Lung (tissue), 11 donors: ENCODE measurements at regions not wholly inside any gene's neighbourhood (a gene's known extent, or its start where the extent isn't known, plus 50 kb on each side); places are given as distances from the start of the nearest gene placed in this dataset.
A peak's percentile ranks its signal among the peaks of the same experiment; 100 is the strongest.
"Not testable (repeated sequence)": the region's sequence is repeated elsewhere in the genome, so short reads cannot be mapped to it uniquely, and the experiment has no call there.

Source experiments
- ATAC-seq: fragments of 200-7000 bp; cut with Tn5 transposase; one replicate; pipeline ENCODE4 v1.9.1; 2020; ENCODE audit warnings: moderate number of reproducible peaks; ENCODE audit not compliant: insufficient read depth, low FRiP score
- DNase-seq, 3 donors: peaks; one replicate each; pipeline ENCODE4 v3.0.0-alpha.2; 2013 to 2017
- H3K27ac ChIP-seq, 2 donors: one replicate each; pipeline ENCODE4 v1.5.1; 2013; ENCODE audit warnings: mild to moderate bottlenecking in 2 of 2, moderate library complexity in 2 of 2, control low read depth in 1 of 2, inconsistent platforms in 1 of 2, low read depth in 1 of 2, low read length in 1 of 2
- H3K27me3 ChIP-seq, 3 donors: one replicate each; pipeline ENCODE4 v1.5.1; 2013; ENCODE audit warnings: low read length in 2 of 3; ENCODE audit not compliant: control insufficient read depth in 3 of 3, insufficient read depth in 3 of 3
- H3K36me3 ChIP-seq, 4 donors: one replicate each; pipeline ENCODE4 v1.5.1; 2013; ENCODE audit warnings: low read length in 4 of 4, mild to moderate bottlenecking in 1 of 4, moderate library complexity in 1 of 4; ENCODE audit not compliant: control insufficient read depth in 4 of 4, insufficient read depth in 4 of 4
- H3K4me1 ChIP-seq, 5 donors: one replicate each; pipeline ENCODE4 v1.5.1; 2013; ENCODE audit warnings: low read length in 5 of 5, mild to moderate bottlenecking in 2 of 5, moderate library complexity in 1 of 5; ENCODE audit not compliant: control insufficient read depth in 5 of 5, insufficient read depth in 5 of 5
- H3K4me3 ChIP-seq: one replicate; pipeline ENCODE4 v1.5.1; 2013; ENCODE audit warnings: mild to moderate bottlenecking, control low read depth, moderate library complexity
- H3K9ac ChIP-seq, 2 donors: one replicate each; pipeline ENCODE4 v1.5.1; 2013; ENCODE audit warnings: low read length in 2 of 2, control low read depth in 1 of 2; ENCODE audit not compliant: insufficient read depth in 1 of 2
- H3K9me3 ChIP-seq, 4 donors: one replicate each; pipeline ENCODE4 v1.5.1; 2013; ENCODE audit warnings: low read length in 3 of 4, mild to moderate bottlenecking in 1 of 4, moderate library complexity in 1 of 4; ENCODE audit not compliant: control insufficient read depth in 4 of 4, insufficient read depth in 3 of 4
- WGBS, 2 donors: extraction: QIAGEN DNeasy Blood & Tissue Kit; methylation state at CpG; one replicate each; pipeline ENCODE4 v1.1.7; 2013; 5-methylcytosine and 5-hydroxymethylcytosine counted together
- TF ChIP-seq, protein P1 (sequence below): IDR thresholded peaks from 2 replicates; pipeline ENCODE4 v1.5.1; 2012; ENCODE audit warnings: mild to moderate bottlenecking; ENCODE audit errors: control extremely low read depth, extremely low read depth
- donor health status: control.
- donor health status: control.
- donor health status: Bipolar disorder and iron deficiency.
- donor health status: healthy.
- donor health status: DM: yes; HTN: yes; CAD: no.

DNA sequence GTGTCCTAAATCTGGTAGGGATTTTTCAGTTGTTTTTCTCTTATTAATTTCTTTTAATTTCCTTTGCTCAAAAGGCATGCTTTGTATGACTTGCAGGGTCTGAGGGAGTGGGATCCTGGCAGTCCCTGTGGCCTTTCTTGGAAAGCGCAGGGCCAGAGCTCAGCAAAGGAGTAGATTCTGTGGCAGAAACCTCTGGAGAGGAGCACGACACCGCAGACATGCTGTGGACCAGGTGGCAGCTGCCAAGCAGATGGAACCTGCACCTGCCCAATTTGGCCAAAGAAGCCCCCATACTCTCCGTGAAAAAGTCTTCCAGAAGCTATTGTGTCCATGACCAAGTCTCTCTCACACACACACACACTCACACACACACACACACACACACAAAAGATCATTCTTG is 78.9 kb upstream of the FGF3 start:
- 86 to 95% methylated on average over 4 of the region's 4 CpGs for WGBS, 2 donors
- Histone ChIP-seq H3K9ac (no peak overlapping the region), H3K4me1 (peaks cover 0 to 3% (median 0%) of the 10 kb centered on the region in 5 donors), H3K36me3 (no peaks in the 10 kb centered on the region), H3K9me3 (no peaks in the 10 kb centered on the region), H3K27me3 (peaks cover 0 to 3% (median 0%) of the 10 kb centered on the region in 3 donors), H3K27ac (no peak overlapping the region), H3K4me3 (no peak overlapping the region)
- TF ChIP-seq, protein P1, sequence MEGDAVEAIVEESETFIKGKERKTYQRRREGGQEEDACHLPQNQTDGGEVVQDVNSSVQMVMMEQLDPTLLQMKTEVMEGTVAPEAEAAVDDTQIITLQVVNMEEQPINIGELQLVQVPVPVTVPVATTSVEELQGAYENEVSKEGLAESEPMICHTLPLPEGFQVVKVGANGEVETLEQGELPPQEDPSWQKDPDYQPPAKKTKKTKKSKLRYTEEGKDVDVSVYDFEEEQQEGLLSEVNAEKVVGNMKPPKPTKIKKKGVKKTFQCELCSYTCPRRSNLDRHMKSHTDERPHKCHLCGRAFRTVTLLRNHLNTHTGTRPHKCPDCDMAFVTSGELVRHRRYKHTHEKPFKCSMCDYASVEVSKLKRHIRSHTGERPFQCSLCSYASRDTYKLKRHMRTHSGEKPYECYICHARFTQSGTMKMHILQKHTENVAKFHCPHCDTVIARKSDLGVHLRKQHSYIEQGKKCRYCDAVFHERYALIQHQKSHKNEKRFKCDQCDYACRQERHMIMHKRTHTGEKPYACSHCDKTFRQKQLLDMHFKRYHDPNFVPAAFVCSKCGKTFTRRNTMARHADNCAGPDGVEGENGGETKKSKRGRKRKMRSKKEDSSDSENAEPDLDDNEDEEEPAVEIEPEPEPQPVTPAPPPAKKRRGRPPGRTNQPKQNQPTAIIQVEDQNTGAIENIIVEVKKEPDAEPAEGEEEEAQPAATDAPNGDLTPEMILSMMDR, result no peak
- DNase-seq, result no peak
- ATAC-seq, result no peak

DNA sequence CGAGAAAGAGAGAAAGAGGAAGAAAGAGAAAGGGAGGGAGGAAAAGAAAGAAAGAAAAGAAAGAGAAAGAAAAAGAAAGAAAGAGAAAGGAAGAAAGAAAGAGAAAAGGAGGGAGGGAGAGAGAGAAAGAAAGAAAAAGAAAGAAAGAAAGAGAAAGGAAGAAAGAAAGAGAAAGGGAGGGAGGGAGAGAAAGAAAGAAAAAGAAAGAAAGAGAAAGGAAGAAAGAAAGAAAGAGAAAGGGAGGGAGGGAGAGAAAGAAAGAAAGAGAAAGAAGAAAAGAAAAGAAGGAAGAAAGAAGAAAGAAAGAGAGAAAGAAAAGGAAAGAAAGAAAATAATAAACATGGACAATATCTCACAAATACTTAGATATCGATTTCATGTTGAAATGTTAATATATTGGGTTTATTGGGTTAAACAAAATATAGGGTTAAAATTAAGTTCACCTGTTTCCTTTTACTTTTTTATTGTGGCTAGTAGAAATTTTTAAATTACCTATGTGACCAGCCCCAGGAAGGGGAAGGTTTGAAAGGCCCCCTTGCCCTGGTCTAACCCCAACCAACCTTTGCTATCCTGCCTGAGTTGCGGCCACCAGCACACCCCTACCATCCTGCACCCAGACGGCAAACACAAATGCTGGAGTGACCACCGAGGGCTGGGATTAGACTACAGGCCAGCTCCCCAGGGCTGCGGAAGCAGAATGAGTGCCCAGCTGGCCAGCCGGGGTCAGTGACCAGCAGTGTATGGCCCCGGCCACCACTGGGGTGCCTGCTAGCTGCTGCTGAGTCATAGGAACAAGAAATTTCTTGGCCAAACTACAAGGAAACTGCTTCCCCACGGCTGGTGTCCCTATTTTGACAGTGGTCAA is 81.0 kb upstream of the FGF3 start:
- no peak overlapping the region for H3K4me3 ChIP-seq
- no peak for DNase-seq
- H3K9ac ChIP-seq, result no peak overlapping the region
- no peaks in the 10 kb centered on the region for H3K4me1 ChIP-seq
- ATAC-seq, result peak; percentile 19
- no peaks in the 10 kb centered on the region for H3K36me3 ChIP-seq
- no peak overlapping the region for H3K27ac ChIP-seq
- peaks cover 0 to 3% (median 0%) of the 10 kb centered on the region in 3 donors for H3K27me3 ChIP-seq
- 64 to 71% methylated on average over 9 of the region's 9 CpGs for WGBS, 2 donors
- no peaks in the 10 kb centered on the region for H3K9me3 ChIP-seq
- TF ChIP-seq, protein P1, result no peak

DNA sequence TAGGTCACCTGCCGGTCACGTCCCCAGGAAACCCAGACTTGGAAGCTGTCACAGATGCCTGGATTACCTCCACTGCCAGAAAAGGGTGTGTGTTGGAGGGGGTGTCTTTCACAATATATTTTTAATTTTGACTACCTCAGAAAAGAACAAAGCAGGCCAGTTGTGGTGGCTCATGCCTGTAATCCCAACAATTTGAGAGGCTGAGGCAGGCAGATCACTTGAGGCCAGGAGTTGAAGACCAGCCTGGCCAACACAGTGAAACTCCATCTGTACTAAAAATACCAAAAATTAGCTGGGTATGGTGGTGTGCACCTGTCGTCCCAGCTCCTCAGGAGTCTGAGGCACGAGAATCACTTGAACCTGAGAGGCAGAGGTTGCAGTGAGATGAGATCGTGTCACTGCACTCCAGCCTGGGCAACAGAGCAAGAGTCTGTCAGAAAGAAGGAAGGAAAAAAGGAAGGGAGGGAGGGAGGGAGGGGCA is 81.6 kb upstream of the FGF3 start:
- H3K9ac ChIP-seq, H3K4me3 ChIP-seq, H3K4me1 ChIP-seq, H3K27ac ChIP-seq, ATAC-seq, H3K9me3 ChIP-seq, H3K27me3 ChIP-seq, DNase-seq, H3K36me3 ChIP-seq: not testable (repeated sequence)
- 47 to 74% methylated on average over 5 of the region's 5 CpGs for WGBS, 2 donors

DNA sequence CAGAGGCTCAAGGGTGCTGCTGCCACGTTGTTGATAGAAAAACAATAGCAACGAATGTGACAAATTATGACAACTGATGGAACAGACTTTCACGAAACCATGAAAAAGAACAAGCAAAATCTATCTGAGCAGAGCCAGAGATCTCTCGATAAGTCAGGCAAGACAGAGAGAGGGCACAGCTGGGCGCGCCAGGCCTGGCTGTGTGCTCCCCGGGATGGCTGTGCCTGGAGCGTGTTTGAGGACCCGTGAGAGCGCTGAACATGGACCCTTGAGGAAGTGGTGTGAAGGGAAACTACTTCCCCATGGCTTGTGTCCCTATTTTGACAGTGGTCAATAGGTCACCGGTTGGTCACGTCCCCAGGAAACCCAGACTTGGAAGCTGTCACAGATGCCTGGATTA is 83.1 kb upstream of the FGF3 start:
- 79 to 82% methylated on average over 12 of the region's 12 CpGs for WGBS, 2 donors
- DNase-seq (no peak), ATAC-seq (no peak)

More for the DNA sequence above, 83.1 kb upstream of the FGF3 start:
- Histone ChIP-seq H3K27ac (no peak overlapping the region), H3K9me3 (no peaks in the 10 kb centered on the region), H3K4me3 (no peak overlapping the region), H3K4me1 (no peaks in the 10 kb centered on the region), H3K9ac (no peak overlapping the region), H3K27me3 (peaks cover 0 to 3% (median 0%) of the 10 kb centered on the region in 3 donors), H3K36me3 (no peaks in the 10 kb centered on the region)
- TF ChIP-seq, protein P1, result no peak
